Heart left ventricle (tissue), 13 donors: ENCODE measurements at regions not wholly inside any gene's neighbourhood (a gene's known extent, or its start where the extent isn't known, plus 50 kb on each side); places are given as distances from the start of the nearest gene placed in this dataset.

Experiments
- CTCF ChIP-seq, 12 donors: fragments of 200-600 bp; sonication (generic) in 4 of 12; IDR thresholded peaks; one replicate each; pipeline versions ENCODE4 v1.5.0 to v1.8.0; 2018 to 2022; ENCODE audit warnings: antibody characterized with exemption in 12 of 12, mild to moderate bottlenecking in 5 of 12
- POLR2A ChIP-seq, 2 donors: fragments of 450-650 bp; IDR thresholded peaks; one replicate each; pipeline ENCODE4 v1.6.1; 2017; ENCODE audit warnings: antibody characterized with exemption in 2 of 2, mild to moderate bottlenecking in 2 of 2, moderate library complexity in 2 of 2
- donor health status: ischemic (EF 13 %, LVEDD 7.1; RV severe dilation, severe dysfunction).
- donor health status: DM: no; HTN: yes; CAD: no.
- donor health status: DM: no; HTN: no; CAD: no.
- donor health status: ischemic (EF 25% LVEDD 6.9; RV normal size, moderate dysfunction).
- donor health status: ischemic (EF 25% LVEDD 5.7; RV mildly dilated, moderate dysfunction).
- donor health status: ischemic (EF 35%, LVEDD 5.7; RV mildly dilated, moderate dysfunction).
- donor health status: nonischemic (EF 11% LVEDD 7.7; RV severe dilation, severe dysfunction).
- donor health status: DM: yes; HTN: yes; CAD: no.
- donor health status: PGD.
- donor health status: ischemic (EF 29% LVEDD 5.4; RV normal size, mild dysfunction).
- donor health status: nonischemic (EF 23%, LVEDD 6.1; RV moderate dilation, normal function).

- TF ChIP-seq CTCF (IDR thresholded peaks at IDR 0.05): no peak
- no peak for TF ChIP-seq POLR2A (IDR thresholded peaks at IDR 0.05)
Observed at GRCh38 chr9:108262836-108263235, 593.0 kb downstream of the ACTL7B start.
